ENCODE measurements at regions not wholly inside any gene's neighbourhood (a gene's known extent, or its start where the extent isn't known, plus 50 kb on each side); places are given as distances from the start of the nearest gene placed in this dataset.

GRCh38 chr3:87046241-87046640, 55.3 kb upstream of the VGLL3 start:
- H3K27me3 ChIP-seq (ENCODE audit: insufficient read depth in 3 of 3, low read length in 2 of 3): no peaks in the 10 kb centered on the region
- H3K36me3 ChIP-seq (ENCODE audit: insufficient read depth in 1 of 2, low read depth in 1 of 2): no peaks in the 10 kb centered on the region
- no peaks in the 10 kb centered on the region for H3K4me1 ChIP-seq
- 63 to 90% (median 67%) methylated on average over 4 of the region's 4 CpGs for WGBS, 3 donors
- ATAC-seq (no peak), DNase-seq (no peak)
- no peak for TF ChIP-seq CTCF (IDR thresholded peaks at IDR 0.05)
- no peak overlapping the region for H3K4me3 ChIP-seq
- H3K9me3 ChIP-seq: no peaks in the 10 kb centered on the region
- intact Hi-C loops (cut with DNase I): no loop called here
- no peak overlapping the region for H3K27ac ChIP-seq

DNA sequence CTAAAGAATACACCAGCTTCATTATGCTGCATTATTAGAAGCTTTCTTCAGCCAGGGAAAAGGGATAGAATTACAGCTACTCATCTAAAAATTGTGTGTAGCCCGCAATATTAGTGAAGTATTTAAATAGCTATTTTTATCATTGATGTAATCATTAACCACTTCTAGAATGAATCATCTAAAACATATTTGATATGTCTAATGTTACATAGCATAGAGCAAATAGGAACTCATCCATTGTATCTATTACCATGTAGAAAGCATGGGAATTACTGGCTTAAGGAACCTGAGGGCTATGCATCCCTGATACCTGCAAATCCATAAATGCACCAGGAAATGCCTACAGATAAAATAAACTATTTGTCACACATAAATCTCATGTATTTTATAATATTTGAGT, 54.5 kb upstream of the VGLL3 start:
- 65 to 91% (median 72%) methylated on average over 1 of the region's 1 CpG for WGBS, 3 donors
- no peak overlapping the region for H3K4me3 ChIP-seq
- no peaks in the 10 kb centered on the region for H3K4me1 ChIP-seq
- H3K9me3 ChIP-seq: no peaks in the 10 kb centered on the region
- no peak for TF ChIP-seq CTCF (IDR thresholded peaks at IDR 0.05)
- intact Hi-C loops (cut with DNase I): no loop called here
- ATAC-seq (no peak), DNase-seq (no peak)
- no peaks in the 10 kb centered on the region for H3K36me3 ChIP-seq (ENCODE audit: insufficient read depth in 1 of 2, low read depth in 1 of 2)
- no peak overlapping the region for H3K27ac ChIP-seq
- H3K27me3 ChIP-seq (ENCODE audit: insufficient read depth in 3 of 3, low read length in 2 of 3): no peaks in the 10 kb centered on the region

GRCh38 chr3:87044846-87045245, 53.9 kb upstream of the VGLL3 start:
- Histone ChIP-seq H3K27ac (no peak overlapping the region), H3K4me1 (no peaks in the 10 kb centered on the region), H3K27me3 (ENCODE audit: insufficient read depth in 3 of 3, low read length in 2 of 3) (no peaks in the 10 kb centered on the region), H3K9me3 (no peaks in the 10 kb centered on the region), H3K36me3 (ENCODE audit: insufficient read depth in 1 of 2, low read depth in 1 of 2) (no peaks in the 10 kb centered on the region), H3K4me3 (no peak overlapping the region)
- DNase-seq (no peak), ATAC-seq (no peak)
- no peak for TF ChIP-seq CTCF (IDR thresholded peaks at IDR 0.05)
- intact Hi-C loops (cut with DNase I): no loop called here
- 85 to 91% (median 89%) methylated on average over 2 of the region's 2 CpGs for WGBS, 3 donors

GRCh38 chr3:87044409-87044808, 53.5 kb upstream of the VGLL3 start:
- no peaks in the 10 kb centered on the region for H3K4me1 ChIP-seq
- H3K27ac ChIP-seq: no peak overlapping the region
- TF ChIP-seq CTCF (IDR thresholded peaks at IDR 0.05): no peak
- DNase-seq: no peak
- ATAC-seq: no peak
- no peaks in the 10 kb centered on the region for H3K27me3 ChIP-seq (ENCODE audit: insufficient read depth in 3 of 3, low read length in 2 of 3)
- H3K9me3 ChIP-seq: no peaks in the 10 kb centered on the region
- WGBS, 3 donors: 56 to 67% (median 62%) methylated on average over 1 of the region's 1 CpG
- no peak overlapping the region for H3K4me3 ChIP-seq
- H3K36me3 ChIP-seq (ENCODE audit: insufficient read depth in 1 of 2, low read depth in 1 of 2): no peaks in the 10 kb centered on the region
- intact Hi-C loops (cut with DNase I): no loop called here

- TF ChIP-seq CTCF (IDR thresholded peaks at IDR 0.05): no peak
- 49 to 80% (median 78%) methylated on average over 3 of the region's 3 CpGs for WGBS, 3 donors
- H3K27me3 ChIP-seq (ENCODE audit: insufficient read depth in 3 of 3, low read length in 2 of 3): no peaks in the 10 kb centered on the region
- ATAC-seq (no peak), DNase-seq (no peak)
- H3K4me3 ChIP-seq: no peak overlapping the region
- no peak overlapping the region for H3K27ac ChIP-seq
- no peaks in the 10 kb centered on the region for H3K4me1 ChIP-seq
- no peaks in the 10 kb centered on the region for H3K9me3 ChIP-seq
- intact Hi-C loops (cut with DNase I): no loop called here
- no peaks in the 10 kb centered on the region for H3K36me3 ChIP-seq (ENCODE audit: insufficient read depth in 1 of 2, low read depth in 1 of 2)
Observed at GRCh38 chr3:87041191-87041590, 50.2 kb upstream of the VGLL3 start.

Data from psoas muscle (tissue), 7 donors.